ENCODE measurements at regions not wholly inside any gene's neighbourhood (a gene's known extent, or its start where the extent isn't known, plus 50 kb on each side); places are given as distances from the start of the nearest gene placed in this dataset.

DNA sequence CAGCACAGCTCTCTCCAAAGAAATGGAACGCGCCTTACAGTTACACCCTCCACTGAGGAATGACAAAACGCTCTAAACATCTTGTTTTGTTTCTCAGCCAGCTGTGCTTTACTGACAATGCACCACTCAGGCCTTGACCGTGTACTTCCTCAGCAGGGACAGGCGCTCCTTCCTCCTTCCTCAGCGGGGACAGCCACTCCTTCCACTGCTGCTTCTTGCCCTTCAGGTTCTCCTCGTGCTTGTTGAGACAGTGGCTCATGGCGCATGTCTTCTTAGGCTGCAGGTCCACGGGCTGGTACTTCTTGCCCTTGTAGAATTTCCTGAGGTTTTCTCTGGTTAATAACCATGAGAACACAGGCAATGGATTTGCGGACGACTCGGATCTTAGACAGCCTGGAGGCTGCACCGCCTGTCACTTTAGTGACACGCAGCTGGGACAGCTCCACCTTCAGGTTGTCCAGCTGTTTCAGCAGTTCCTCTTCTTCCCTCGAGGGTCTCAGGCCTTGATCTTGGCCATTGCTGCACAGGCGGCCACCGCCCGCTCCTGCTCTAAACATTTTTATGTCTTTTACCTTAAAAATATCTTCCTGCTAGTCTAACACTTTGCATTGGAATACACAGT is 613.8 kb downstream of the BRD1 start:
- DNase-seq (ENCODE audit: low read depth): no peak

DNA sequence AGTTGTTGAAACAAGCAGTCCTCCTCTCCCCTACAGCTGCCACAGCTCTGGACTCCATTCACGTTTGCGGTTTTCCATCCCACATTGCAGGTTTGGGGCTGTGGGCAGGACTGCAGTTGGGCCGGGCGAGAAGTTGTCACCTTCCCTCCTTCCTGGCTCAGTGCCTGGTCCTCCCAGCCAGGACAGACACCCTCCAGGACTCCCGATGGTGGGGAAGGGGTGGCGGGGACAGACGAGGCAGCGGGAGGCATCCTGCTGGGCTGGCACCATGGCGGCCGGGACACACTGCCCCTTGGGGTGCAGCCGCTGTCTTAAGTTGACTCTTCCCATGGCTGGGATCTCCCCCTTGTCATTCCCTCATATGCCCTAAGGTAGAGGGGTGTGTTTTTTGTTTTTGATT is 615.2 kb downstream of the BRD1 start:
- DNase-seq (ENCODE audit: low read depth): no peak

DNA sequence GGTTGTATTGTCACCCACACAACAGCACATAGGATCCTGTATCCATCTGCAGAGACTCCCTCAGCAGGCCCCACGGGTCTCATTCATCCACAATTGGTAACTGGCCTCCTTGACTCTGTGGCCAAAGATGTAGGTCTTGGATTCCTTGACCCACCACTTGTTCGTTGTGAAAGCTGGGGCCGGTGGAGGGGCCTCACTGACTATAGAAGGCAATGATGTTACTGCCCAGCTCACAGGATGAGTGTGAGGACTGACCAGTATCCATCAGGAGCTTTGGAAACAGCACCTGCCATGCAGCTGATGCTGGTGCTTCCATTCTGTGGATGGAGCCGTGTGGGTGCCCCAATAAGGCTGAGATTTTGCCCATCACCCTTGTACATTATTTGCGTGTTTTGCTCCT is 615.7 kb downstream of the BRD1 start:
- no peak for DNase-seq (ENCODE audit: low read depth)

DNA sequence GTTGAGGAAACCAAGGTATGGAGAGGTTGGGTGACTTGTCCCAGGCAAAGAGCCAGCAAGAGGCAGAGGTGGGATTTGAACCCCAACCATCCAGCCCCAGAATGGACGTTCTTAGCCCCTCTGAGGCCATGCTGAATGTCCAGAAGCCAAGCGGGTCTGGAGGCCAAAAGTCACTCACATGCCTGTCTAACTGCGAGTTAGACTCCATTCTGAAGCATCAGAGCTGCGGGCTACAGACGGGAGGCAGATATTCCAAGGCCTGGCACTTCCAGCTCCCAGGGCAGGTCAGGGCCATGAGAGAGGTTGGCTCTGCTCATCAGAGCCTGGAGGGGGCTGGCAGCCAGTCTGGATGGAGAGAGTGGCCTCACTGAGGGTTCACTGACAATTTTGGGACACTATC is 616.5 kb downstream of the BRD1 start:
- DNase-seq (ENCODE audit: low read depth): no peak

DNA sequence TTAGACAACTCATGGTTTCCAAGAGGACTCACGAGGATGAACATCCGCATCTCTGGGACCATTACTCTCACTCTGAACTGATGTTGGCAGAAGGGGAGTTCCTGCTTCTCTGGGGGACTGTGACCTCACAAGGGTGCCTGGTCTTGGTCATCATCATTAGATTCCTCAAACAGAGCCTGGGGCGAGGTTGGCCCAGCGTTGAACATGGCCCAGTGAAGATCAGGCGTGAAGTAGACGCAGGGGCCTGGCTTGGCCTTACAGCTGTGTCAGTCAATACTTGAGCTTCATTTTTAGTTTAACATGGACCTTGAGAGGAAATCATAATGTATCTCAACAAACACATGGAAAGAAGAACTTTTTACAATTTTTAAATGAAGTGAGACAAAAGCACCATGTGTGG is 617.1 kb downstream of the BRD1 start:
- no peak for DNase-seq (ENCODE audit: low read depth)

DNA sequence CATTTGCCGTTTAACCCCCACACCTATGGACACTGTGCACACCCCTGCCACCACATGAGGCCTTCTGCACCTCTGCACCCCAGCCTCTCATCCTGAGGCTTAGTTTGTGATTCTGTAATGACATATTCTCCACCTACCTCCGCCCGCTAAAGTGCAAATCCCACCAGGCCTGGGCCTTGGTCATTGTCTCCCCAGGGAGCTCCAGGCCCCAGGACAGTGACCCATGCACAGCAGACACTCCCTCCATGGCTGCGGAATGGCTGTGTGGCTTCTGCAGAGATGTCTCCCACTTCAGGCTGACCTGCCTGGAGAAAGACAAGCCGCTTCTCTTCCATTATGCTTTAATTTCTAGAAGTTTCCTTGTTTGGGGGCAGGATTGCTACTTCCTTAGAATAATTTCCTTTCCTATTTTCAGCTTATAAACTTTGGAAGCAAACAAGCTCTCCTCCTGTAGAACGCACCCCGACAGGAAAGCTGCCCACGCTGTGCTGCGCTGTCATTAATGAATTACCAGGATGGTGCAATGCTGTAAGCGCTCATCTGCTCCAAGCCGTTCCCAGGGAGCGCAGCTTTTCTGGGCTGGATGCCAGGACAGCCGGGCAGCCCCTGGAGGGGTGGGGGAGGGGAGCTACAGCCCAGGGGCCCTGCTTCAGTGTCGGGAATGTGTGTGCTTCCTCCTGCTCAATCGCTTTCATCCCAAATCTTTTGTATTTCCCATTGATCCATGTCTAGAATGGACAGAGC is 618.0 kb downstream of the BRD1 start:
- no peak for DNase-seq (ENCODE audit: low read depth)

DNA sequence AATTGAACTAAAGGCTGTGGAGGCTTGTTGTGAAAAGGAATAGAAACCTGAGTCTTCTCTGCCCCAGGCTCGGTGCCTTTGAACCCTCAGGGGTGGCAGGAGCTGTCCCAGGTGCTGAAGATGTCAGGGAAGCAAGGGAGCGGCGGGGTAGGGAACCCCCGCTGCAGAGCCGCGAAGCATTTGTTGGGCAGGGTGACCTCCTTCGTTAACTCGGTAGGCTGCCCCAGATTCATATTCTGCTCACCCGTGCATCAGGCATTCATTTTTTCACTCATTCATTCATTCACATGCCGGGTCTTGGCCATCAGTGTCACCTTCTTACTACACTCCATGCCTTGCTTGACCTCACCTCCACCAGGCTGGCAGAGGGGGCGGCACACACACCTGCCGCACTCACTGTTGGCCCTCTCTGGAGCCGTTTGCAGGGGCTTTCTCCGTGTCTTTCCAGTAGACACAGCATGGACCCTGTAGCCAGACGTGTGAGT is 618.9 kb downstream of the BRD1 start:
- no peak for DNase-seq (ENCODE audit: low read depth)

DNA sequence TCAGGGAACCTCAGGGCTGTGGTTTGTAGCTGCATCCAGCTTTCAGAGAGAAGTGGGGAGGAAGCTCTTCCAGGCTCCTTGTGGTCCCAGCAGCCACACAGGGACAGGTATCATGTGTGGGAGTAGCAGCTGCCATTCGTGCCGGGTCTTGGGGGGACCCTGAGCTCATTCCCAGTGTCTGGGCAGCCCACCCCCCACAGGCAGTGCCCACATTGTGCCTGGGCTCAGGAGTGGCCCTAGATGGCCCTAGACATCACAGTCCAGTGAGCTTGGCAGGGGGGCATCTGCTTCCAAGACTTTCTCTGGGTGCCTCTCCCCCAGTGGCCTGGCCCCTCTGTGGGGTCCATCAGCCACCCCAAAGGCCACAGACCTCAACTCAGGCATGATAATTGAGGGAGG is 619.7 kb downstream of the BRD1 start:
- no peak for DNase-seq (ENCODE audit: low read depth)

DNA sequence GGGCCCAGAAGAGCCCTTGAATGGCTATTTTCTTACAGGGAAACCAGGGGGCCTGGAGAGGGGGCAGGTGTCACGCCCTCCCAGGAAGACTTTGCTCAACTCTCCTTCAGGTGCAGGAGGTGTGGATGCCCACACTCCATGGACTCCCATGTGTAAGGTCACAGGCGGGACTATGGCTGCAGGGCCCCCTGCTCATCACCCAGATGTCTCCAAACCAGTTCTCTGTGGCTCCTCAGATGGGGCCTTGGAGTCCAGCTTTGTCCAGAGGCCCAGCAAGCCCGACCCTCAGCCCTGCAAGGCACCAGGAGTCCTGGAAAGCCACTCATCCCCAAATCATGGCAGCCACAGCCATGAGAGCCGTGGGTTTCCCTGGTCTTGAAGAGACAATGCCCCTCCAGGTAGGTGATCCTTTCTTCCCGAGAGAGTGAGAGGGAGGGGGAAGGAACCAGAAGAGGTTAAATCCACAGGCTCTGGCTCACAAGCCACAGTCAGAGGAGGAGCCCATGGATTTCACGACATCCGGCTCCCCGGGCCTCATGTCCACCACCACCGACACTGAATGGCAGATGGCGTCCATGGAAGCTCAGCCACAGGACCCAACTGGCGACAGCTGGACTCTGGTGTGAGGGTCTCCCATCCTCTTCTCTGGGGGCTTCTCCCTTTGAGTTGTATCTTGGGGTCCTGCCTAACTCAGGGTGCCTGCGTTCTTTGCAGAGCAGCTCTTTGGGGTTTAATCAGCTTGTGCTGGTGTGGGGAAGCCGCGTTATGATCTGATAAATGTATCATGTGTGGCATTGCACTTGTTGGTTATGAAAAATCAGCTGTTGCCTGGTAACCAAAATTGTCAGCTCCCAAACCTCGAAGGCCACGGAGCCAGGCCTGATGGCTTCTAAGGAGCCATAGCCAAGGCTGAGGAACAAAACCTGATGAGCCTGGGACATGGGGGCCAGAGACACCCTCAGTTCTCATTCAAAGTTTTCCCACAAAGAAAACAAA is 620.4 kb downstream of the BRD1 start:
- no peak for DNase-seq (ENCODE audit: low read depth)

DNA sequence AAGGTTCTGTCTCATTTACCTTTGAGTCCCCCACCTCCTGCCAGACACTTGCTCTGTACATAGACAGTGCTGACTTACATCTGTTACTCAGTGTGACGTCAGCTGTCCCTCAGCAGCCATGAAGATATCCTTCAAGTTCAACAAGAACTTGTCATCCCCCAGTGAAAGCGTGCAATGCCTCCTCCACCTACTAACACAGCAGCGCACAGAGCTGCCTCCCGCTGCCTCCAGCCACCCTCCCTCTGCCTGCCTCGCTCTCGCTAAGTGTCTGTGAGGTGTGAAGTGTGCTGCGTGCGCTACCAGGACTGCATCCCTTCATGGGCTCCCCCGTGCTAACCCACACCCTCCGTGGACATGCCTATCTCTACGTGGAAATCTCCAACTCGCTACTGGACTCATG is 621.4 kb downstream of the BRD1 start:
- no peak for DNase-seq (ENCODE audit: low read depth)

DNA sequence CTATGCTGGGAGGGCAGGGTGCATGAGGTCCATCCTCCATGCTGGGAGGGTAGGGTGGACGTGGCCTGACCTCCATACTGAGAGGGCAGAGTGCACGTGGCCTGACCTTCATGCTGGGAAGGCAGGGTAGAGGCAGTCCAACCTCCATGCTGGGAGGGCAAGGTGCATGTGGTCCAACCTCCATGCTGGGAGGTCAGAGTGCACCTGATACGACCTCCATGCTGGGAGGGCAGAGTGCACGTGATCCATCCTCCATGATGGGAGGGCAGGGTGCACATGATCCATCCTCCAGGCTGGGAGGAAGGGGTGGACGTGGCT is 622.2 kb downstream of the BRD1 start:
- no peak for DNase-seq (ENCODE audit: low read depth)

DNA sequence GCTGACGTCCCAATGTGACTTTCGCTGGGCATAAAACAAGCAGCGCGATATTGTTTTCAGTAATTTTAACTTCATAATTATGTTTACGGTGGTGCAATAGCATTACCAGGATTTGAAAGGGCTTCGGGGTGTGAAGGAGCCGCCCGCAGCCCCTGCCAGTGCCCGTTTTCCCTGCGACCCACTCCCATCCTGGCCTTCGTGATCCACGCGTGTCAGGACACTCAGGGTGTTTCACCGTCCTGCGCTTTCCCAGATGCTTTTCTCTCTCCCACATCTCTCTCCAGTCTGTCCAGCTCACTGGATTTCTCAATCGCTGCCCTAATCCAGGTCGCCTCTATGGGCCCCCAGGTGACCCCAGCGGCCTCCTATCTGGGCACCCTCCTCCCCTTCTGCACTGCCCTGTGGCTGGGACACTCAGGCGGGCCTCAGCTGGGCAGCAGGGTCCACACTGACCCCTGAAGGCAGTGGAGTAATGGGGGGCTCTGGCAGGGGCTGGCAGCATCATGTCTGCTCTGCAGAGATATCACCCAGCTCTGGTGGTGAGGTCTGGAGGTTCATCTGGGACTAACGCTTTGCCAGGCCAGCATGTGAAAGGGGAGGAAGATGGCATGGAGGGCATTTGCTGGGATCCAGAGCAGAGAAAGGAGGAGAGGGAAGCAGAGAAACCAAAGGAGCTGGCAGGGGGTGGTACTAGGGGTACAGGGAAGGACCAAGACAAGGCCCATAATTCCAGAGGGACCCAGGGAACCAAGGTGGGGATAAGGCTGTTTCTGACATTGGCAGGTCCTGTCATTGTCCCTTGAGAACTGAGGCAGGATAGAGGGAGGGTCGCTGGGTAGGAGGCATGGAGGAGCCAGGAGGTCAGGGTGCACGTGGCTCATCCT is 622.8 kb downstream of the BRD1 start:
- no peak for DNase-seq (ENCODE audit: low read depth)

DNA sequence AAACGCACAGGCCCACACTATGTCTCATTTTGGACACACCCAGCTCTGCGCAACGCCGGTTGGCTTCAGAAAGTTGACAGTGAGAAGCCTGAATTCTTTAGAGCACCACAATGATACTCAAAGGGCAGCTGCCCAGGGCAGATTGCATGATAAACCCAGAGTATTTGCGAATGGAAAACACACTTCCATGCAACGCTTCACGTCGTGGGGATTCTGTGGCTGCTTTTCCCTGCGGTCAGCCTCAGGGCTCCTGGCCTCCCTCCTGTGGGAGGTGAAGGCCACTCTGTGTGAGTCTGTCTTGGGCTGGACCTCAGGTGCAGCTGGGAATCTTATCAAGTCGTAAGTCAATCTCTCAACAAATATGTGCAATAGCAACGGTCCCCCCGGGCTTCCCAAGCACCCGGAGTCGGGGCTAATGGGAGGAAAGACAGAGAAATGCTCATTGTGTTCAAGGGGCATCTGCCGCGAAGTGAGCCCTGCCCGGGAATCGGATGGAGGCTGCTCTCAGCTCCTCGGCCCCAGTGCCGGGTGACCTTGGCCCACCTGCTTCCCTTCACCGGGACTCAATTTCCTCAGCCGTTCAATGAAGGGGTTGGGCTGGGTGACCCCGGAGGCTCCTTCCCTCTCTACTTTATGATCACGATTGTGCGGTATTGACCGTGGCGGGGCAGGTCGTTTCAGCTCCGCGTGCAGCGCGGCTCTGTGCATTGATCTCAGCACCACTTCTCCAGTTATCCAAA is 623.6 kb downstream of the BRD1 start:
- DNase-seq (ENCODE audit: low read depth): no peak

DNA sequence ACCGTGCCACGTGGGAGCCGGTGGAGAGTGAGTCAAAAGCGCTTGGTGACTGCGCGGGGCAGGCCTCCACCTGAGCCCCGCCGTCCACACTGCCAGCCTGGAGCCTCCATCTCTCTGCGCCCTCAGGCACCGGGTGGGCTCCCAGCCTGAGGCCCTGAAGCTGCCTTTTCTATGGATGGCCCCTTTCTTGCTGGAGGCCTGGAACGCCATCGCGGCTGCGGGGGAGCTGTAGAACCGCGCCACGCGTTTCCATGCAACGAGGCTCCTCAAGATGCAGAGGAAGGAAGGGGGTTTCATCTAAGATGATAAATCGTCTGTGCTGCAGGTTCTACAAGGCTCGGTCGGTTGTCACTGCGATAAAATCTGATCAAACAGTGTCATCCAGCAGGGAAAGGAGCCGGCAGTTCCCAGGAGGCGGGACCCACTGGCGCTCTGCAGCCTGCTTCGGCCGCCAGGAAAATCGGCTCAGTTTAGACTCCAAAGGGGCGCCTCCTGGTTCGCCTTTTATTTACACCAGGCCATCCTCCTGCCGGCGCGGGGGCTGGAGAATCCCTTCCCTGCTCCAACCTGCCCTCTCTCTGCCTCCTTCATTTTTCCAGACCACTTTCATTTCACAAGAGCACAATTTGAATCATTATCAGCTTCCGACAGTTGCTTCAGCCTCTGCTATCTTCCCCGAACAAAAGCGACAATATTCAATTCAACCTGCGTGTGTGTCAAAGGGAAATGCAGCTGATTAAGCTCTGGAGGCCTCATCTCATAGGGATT is 624.4 kb downstream of the BRD1 start:
- DNase-seq (ENCODE audit: low read depth): no peak

DNA sequence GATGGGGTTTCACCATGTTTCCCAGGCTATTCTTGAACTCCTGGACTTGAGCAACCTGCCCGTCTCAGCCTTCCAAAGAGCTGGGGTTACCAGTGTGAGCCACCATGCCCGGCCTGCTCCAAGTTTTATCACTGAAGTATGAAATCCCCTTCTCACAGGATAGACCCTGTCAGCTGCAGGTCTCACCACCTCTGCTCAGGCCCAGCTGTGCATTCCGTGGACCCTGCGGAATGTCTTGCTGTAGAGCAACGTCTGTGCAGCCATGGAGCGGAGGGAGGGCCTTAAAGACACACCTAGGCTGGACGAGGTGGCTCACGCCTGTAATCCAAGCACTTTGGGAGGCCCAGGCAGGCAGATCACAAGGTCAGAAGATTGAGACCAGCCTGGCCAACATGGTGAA is 625.4 kb downstream of the BRD1 start:
- no peak for DNase-seq (ENCODE audit: low read depth)

DNA sequence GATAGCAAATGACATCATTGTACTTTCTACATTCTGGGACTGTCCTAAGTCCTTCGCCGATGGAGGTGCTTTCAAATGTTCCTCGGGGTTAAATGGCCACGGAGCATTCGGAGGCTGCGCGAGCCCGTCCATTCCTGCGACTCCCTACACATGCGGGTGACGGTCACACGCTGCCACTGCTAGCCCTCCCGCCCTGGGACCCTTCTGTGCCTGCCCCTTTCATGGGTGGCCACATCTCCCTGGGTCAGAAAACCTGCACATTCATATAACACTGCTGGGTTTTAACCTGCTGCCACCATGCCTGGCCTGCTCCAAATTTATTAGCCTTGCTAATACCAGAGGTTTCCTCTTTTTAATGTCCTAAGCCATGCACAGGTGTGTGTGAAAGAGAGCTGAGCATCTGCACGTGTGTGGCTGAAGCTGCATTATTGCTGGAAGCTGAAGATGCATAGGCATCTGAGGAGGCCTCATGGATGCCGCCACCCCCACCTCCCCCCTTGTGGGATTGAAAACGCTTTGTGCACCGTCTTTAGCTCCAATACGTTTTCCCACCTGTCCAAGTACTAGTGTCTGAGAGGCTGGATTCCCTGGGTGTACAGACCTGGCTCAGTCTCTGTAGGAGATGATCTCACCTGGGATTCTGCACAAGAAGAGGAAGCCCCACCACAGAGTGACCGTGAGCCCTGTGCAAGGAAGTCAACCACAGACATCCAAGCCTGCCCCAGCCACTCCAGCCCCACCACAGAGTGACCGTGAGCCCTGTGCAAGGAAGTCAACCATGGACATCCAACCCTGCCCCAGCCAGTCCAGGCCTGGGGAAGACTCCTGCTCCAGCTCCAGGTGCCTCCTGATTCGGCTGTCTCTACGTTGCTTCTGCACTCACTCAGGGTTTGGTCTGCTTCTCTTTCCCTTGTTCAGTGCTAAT is 626.4 kb downstream of the BRD1 start:
- no peak for DNase-seq (ENCODE audit: low read depth)

DNA sequence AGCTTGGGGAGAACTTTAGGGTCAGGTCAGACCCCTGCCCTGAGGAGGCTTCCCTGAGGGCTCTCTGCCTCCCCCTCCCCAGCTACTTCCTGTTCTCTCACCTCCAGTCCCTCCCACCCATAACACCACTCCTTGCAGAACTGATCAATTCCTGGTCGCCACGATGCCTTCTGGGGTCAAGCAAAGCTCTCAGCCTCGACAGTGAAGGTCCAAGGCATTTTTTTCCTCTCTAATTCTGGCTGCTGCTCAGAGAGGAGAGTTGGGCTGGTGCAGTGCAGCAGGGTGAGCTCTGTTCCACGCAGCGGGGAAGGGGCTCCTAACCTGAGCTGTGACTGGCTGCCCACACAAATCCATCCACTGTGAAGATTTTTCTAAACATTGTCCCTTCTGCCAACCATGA is 628.4 kb downstream of the BRD1 start:
- DNase-seq (ENCODE audit: low read depth): no peak

DNA sequence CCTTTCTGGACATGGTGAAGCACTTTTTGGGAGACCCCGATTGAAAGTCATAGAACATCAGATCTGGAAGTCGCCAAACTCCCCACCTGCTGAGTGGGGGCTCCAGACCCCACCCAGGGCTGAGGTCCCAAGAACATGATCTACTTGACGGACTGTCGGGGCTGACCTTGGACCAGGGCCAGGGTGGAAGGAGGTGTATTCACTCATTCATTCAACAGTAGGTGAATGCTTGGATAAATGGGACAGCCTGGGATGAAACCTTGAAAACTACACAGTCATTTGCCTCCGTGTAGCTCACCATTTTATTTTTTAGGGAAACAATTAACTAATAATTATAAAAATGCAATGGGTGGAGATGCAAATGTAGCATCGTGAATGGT is 629.0 kb downstream of the BRD1 start:
- no peak for DNase-seq (ENCODE audit: low read depth)
